Body of pancreas (tissue), 4 donors: ENCODE measurements at regions not wholly inside any gene's neighbourhood (a gene's known extent, or its start where the extent isn't known, plus 50 kb on each side); places are given as distances from the start of the nearest gene placed in this dataset.
A peak's percentile ranks its signal among the peaks of the same experiment; 100 is the strongest.

ENCODE experiments used
- ATAC-seq: fragments of 150-250 bp; one replicate; pipeline ENCODE4 v1.9.1; 2016
- DNase-seq, 4 donors: peaks; one replicate each; pipeline ENCODE4 v3.0.0-alpha.2; 2019
- H3K27ac ChIP-seq, 4 donors: fragments of 200-600 bp; sonication (generic); 1 replicate in 3 of 4; 2 replicates in 1 of 4; pipeline versions ENCODE4 v1.5.1 to v1.6.1; 2016 to 2019; ENCODE audit warnings: mild to moderate bottlenecking in 1 of 4, mixed read lengths in 1 of 4, moderate library complexity in 1 of 4
- H3K27me3 ChIP-seq, 2 donors: fragments of 200-600 bp; sonication (generic); one replicate each; pipeline ENCODE4 v1.6.0; 2016; ENCODE audit warnings: mild to moderate bottlenecking in 1 of 2
- H3K36me3 ChIP-seq, 2 donors: fragments of 200-600 bp; sonication (generic); replicated peaks in 1 of 2; 2 replicates each; pipeline ENCODE4 v1.5.1; 2016; ENCODE audit warnings: low read depth in 2 of 2; ENCODE audit not compliant: insufficient read depth in 1 of 2
- H3K4me1 ChIP-seq: fragments of 200-600 bp; sonication (generic); one replicate; pipeline ENCODE4 v1.6.0; 2016
- H3K4me3 ChIP-seq, 2 donors: fragments of 200-600 bp; sonication (generic); 1 replicate in 1 of 2; 2 replicates in 1 of 2; pipeline ENCODE4 v1.5.1; 2016 to 2019
- H3K9me3 ChIP-seq, 3 donors: fragments of 200-600 bp; sonication (generic); 1 replicate in 2 of 3; 2 replicates in 1 of 3; pipeline ENCODE4 v1.5.1; 2016
- POLR2A ChIP-seq, 3 donors: fragments of 450-650 bp; IDR thresholded peaks; one replicate each; pipeline ENCODE4 v1.6.1; 2016; ENCODE audit warnings: antibody characterized with exemption in 3 of 3, mild to moderate bottlenecking in 2 of 3
- WGBS, 2 donors: methylation state at CpG; one replicate each; pipeline ENCODE4 v1.1.5; 2017; 5-methylcytosine and 5-hydroxymethylcytosine counted together
- intact Hi-C: fragments of 100-400 bp; cut with DNase I; formaldehyde crosslinking; loops from one replicate; pipeline ENCODE4 v1.15.1; 2023
- TF ChIP-seq, protein P1 (sequence below), 7 experiments: fragments of 450-650 bp in 4 of 7; fragments of 200-600 bp in 3 of 7; sonication (generic) in 3 of 7; IDR thresholded peaks; one replicate each; pipeline ENCODE4 v1.5.1; 2016 to 2019; ENCODE audit warnings: antibody characterized with exemption in 7 of 7

DNA sequence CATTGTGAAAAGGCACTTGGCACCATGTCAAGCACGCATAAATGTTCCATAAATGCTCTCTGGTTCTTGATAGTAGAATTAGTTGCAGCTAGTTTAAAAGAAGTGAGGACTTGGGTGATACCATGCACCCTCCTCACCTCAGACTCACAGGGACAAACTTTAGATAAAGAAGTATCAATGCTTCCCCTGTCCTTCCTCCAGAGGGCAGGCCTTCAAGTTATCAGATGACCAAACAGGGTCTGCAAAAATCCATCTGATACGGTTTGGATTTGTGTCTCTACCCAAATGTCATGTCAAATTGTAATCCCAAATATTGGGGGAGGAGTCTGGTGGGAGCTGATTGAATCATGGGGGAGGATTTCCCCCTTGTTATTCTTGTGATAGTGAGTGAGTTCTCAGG, 54.1 kb downstream of the C1QL2 start:
- intact Hi-C loops: no loop called here
- no peak for DNase-seq
- Histone ChIP-seq H3K27me3 (no peaks in the 10 kb centered on the region), H3K4me3 (no peak overlapping the region), H3K9me3 (no peaks in the 10 kb centered on the region), H3K36me3 (no peaks in the 10 kb centered on the region), H3K4me1 (no peaks in the 10 kb centered on the region), H3K27ac (no peak overlapping the region)
- TF ChIP-seq, protein P1, sequence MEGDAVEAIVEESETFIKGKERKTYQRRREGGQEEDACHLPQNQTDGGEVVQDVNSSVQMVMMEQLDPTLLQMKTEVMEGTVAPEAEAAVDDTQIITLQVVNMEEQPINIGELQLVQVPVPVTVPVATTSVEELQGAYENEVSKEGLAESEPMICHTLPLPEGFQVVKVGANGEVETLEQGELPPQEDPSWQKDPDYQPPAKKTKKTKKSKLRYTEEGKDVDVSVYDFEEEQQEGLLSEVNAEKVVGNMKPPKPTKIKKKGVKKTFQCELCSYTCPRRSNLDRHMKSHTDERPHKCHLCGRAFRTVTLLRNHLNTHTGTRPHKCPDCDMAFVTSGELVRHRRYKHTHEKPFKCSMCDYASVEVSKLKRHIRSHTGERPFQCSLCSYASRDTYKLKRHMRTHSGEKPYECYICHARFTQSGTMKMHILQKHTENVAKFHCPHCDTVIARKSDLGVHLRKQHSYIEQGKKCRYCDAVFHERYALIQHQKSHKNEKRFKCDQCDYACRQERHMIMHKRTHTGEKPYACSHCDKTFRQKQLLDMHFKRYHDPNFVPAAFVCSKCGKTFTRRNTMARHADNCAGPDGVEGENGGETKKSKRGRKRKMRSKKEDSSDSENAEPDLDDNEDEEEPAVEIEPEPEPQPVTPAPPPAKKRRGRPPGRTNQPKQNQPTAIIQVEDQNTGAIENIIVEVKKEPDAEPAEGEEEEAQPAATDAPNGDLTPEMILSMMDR (IDR thresholded peaks at IDR 0.05): no peak
- TF ChIP-seq POLR2A (IDR thresholded peaks at IDR 0.05): no peak
- 18 to 51% methylated on average over 2 of the region's 2 CpGs for WGBS, 2 donors
- ATAC-seq: no peak

DNA sequence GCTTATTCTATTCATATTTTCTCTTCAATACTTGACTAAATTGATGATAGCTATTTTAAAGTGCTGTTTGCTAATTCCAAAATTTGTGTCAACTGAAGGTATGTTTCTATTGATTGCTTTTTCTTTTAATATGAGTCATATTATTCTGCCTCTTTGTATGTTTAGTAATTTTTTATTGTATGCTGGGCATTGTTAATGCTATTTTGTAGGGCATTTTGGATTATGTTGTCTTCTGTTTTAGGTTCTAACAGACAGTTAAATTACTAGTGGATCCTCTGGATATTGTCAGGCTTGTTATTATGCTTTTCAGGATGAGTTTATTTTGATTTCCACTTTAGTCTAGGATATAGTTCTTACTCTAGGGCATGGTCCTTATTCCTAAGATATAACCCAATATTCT, 55.6 kb downstream of the C1QL2 start:
- DNase-seq (no peak), ATAC-seq (no peak)
- H3K27ac ChIP-seq: no peak overlapping the region
- no peaks in the 10 kb centered on the region for H3K9me3 ChIP-seq
- intact Hi-C loops: no loop called here
- no peaks in the 10 kb centered on the region for H3K36me3 ChIP-seq
- H3K27me3 ChIP-seq: no peaks in the 10 kb centered on the region
- no peak overlapping the region for H3K4me3 ChIP-seq
- no peak for TF ChIP-seq POLR2A (IDR thresholded peaks at IDR 0.05)
- TF ChIP-seq, protein P1 (IDR thresholded peaks at IDR 0.05): no peak
- H3K4me1 ChIP-seq: no peaks in the 10 kb centered on the region

DNA sequence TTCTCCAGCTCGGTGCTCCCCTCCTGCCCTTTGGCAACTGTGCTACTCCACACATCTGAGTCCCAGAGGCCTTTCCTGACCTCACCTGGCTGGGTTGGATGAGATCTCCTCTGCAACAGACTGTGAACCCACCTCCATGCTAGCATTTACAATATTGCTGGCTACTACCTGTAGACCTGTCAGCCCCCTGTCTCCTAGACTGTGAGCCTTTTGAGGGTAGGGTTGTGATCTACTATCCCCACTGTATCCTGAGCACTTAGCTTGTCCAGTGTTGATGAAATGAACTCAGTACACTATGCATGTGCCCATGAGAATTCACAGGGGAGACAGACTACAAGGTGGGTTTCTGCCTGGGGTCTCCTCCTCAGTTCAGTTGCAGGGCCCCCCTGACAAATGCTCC, 70.1 kb downstream of the C1QL2 start:
- 80 to 89% methylated on average over 1 of the region's 1 CpG for WGBS, 2 donors
- TF ChIP-seq, protein P1 (IDR thresholded peaks at IDR 0.05): no peak
- no peak for TF ChIP-seq POLR2A (IDR thresholded peaks at IDR 0.05)
- no peak for ATAC-seq
- intact Hi-C loops: no loop called here
- H3K27me3 ChIP-seq: no peaks in the 10 kb centered on the region
- H3K9me3 ChIP-seq: no peaks in the 10 kb centered on the region
- H3K4me3 ChIP-seq: no peak overlapping the region
- H3K27ac ChIP-seq: no peak overlapping the region
- no peaks in the 10 kb centered on the region for H3K36me3 ChIP-seq
- no peak for DNase-seq
- peaks cover 6% of the 10 kb centered on the region for H3K4me1 ChIP-seq

DNA sequence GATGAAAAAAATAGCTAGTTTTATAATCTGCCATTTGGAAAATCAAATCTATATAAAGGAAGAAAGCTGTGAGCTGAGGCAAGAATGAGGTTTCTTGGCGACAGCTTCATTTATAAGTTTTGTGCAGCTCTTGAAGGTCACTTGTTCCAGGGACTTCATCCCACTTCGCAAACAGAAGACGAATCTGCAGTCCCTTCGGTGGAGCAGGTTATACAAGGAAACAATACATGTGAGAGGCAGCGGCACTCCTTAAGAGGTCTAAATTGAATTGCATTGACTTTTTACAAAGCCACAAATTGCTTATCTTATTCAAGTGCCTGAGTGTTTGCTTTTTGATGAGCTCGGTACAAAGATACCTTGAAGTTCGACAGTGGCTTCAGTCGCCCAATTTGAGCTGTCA, 72.2 kb downstream of the C1QL2 start:
- Histone ChIP-seq H3K4me1 (peaks cover 6% of the 10 kb centered on the region), H3K9me3 (no peaks in the 10 kb centered on the region), H3K27me3 (no peaks in the 10 kb centered on the region), H3K4me3 (no peak overlapping the region), H3K36me3 (no peaks in the 10 kb centered on the region), H3K27ac (no peak overlapping the region)
- ATAC-seq (no peak), DNase-seq (no peak)
- 40 to 42% methylated on average over 8 of the region's 8 CpGs for WGBS, 2 donors
- no peak for TF ChIP-seq POLR2A (IDR thresholded peaks at IDR 0.05)
- TF ChIP-seq, protein P1 (IDR thresholded peaks at IDR 0.05): no peak
- intact Hi-C loops: no loop called here

DNA sequence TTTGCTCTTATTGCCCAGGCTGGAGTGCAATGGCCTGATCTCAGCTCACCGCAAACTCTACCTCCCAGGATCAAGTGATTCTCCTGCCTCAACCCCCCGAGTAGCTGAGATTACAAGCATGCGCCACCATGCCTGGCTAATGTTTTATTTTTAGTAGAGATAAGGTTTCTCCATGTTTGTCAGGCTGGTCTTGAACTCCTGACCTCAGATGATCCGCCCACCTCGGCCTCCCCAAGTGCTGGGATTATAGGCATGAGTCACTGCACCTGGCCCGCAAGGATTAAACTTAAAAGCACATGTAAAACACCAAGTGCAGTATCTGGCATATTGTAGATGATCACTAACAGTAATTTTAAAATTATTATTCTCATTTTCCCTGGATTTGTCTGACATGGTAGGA, 72.9 kb downstream of the C1QL2 start:
- DNase-seq (peak in 1 of 4 donors; percentile 15), ATAC-seq (no peak)
- intact Hi-C loops: no loop called here
- Histone ChIP-seq H3K4me1 (peaks cover 6% of the 10 kb centered on the region), H3K9me3 (no peaks in the 10 kb centered on the region), H3K27ac (no peak overlapping the region), H3K36me3 (no peaks in the 10 kb centered on the region), H3K27me3 (no peaks in the 10 kb centered on the region), H3K4me3 (no peak overlapping the region)
- TF ChIP-seq, protein P1 (IDR thresholded peaks at IDR 0.05): no peak
- TF ChIP-seq POLR2A (IDR thresholded peaks at IDR 0.05): no peak
- WGBS, 2 donors: 22 to 30% methylated on average over 6 of the region's 6 CpGs
